ENCODE measurements at regions not wholly inside any gene's neighbourhood (a gene's known extent, or its start where the extent isn't known, plus 50 kb on each side); places are given as distances from the start of the nearest gene placed in this dataset.

GRCh38 chr11:98417256-98417755 is 603.4 kb upstream of the CNTN5 start:
- in situ Hi-C loops (cut with MboI; ENCODE audit: low sequenced_read_pairs), result no loop called here
- H3K36me3 ChIP-seq (ENCODE audit: control insufficient read depth, insufficient read depth, low read length), result no peaks in the 10 kb centered on the region

More at GRCh38 chr11:98417256-98417755, 603.4 kb upstream of the CNTN5 start:
- no peaks in the 10 kb centered on the region; the same call in 1 of the 2 replicates for H3K9me3 ChIP-seq (ENCODE audit: control insufficient read depth, insufficient read depth, low read length)
- H3K18ac ChIP-seq (ENCODE audit: low read depth, low read length), result no peak overlapping the region
- H2AK9ac ChIP-seq (replicated peaks; ENCODE audit: low read depth, low read length, poor library complexity), result no peak overlapping the region
- no peak overlapping the region for H2BK20ac ChIP-seq (ENCODE audit: low read depth, low read length)
- H3K4me1 ChIP-seq (ENCODE audit: control insufficient read depth, insufficient read depth, low read length), result no peaks in the 10 kb centered on the region
- no peak overlapping the region for H2BK120ac ChIP-seq (ENCODE audit: low read depth, low read length)
- BruUV-seq (replicated peaks), result no TSS peak
- H2BK15ac ChIP-seq (ENCODE audit: low read depth, low read length), result no peak overlapping the region
- no peak overlapping the region for H2AFZ ChIP-seq (replicated peaks; ENCODE audit: low read length, poor library complexity)
- H3K9me1 ChIP-seq (ENCODE audit: insufficient read depth, low read length), result no peaks in the 10 kb centered on the region
- ChIA-PET POLR2A (ENCODE audit: unreplicated experiment) (no interaction called here), CTCF (interaction anchor here (0.6 kb wide), 1 partner anchor 10 kb away, joined by 3 read pairs; no protein-coding TSS in a partner anchor)
- H3K4me3 ChIP-seq (ENCODE audit: insufficient read depth, low read depth, low read length), result no peak overlapping the region
- TF ChIP-seq USF2 (IDR thresholded peaks at IDR 0.05; ENCODE audit: low read depth, low read length), result no peak
- no peak for TF ChIP-seq RCOR1 (IDR thresholded peaks at IDR 0.05; ENCODE audit: insufficient replicate concordance, low read length)
- TF ChIP-seq MAZ (IDR thresholded peaks at IDR 0.05; ENCODE audit: borderline replicate concordance, low read depth, low read length), result no peak
- no peak for TF ChIP-seq FOS (IDR thresholded peaks at IDR 0.05; ENCODE audit: low read depth, low read length)
- no peak for TF ChIP-seq RAD21 (IDR thresholded peaks at IDR 0.05; ENCODE audit: low read length)
- no peak for TF ChIP-seq ELK1 (IDR thresholded peaks at IDR 0.05; ENCODE audit: borderline replicate concordance, low read depth, low read length)
- no peak for TF ChIP-seq CTCF (conservative IDR thresholded peaks at IDR 0.05; ENCODE audit: low read depth, low read length)
- TF ChIP-seq MAFK (IDR thresholded peaks at IDR 0.05; ENCODE audit: low read depth, low read length), result no peak
- no peak for TF ChIP-seq CHD1 (IDR thresholded peaks at IDR 0.05; ENCODE audit: low read depth, low read length)
- TF ChIP-seq SMC3 (IDR thresholded peaks at IDR 0.05; ENCODE audit: low read depth, low read length), result no peak
- TF ChIP-seq MXI1 (IDR thresholded peaks at IDR 0.05; ENCODE audit: borderline replicate concordance, low read depth, low read length), result no peak
- TF ChIP-seq NFE2L2 (IDR thresholded peaks at IDR 0.05; ENCODE audit: low read depth, low read length), result no peak
- no peak for TF ChIP-seq CEBPB (IDR thresholded peaks at IDR 0.05; ENCODE audit: low read depth, low read length)
- TF ChIP-seq RFX5 (IDR thresholded peaks at IDR 0.05; ENCODE audit: low read depth, low read length), result no peak
- TF ChIP-seq BHLHE40 (IDR thresholded peaks at IDR 0.05; ENCODE audit: low read depth, low read length), result no peak
- TF ChIP-seq POLR2A (IDR thresholded peaks at IDR 0.05; ENCODE audit: low read depth, low read length), result no peak
- no peak overlapping the region for H3K9ac ChIP-seq (ENCODE audit: low read depth, low read length)
- no CpG with 5 or more reads among the region's 3 CpGs for WGBS, 2 experiments (ENCODE audit: extremely low coverage in 2 of 2, insufficient read length in 1 of 2)
- no peak for DNase-seq
- H2BK5ac ChIP-seq (ENCODE audit: low read depth, low read length, poor library complexity, severe bottlenecking), result no peak overlapping the region
- H4K91ac ChIP-seq (ENCODE audit: insufficient read depth, low read depth, low read length), result no peak overlapping the region
- ATAC-seq (ENCODE audit: low read depth), result no peak
- no peak overlapping the region for H3K27ac ChIP-seq (ENCODE audit: insufficient read depth, low read length)
- no peak overlapping the region for H3K56ac ChIP-seq (ENCODE audit: extremely low read depth, insufficient read depth, low read length)
- no peaks in the 10 kb centered on the region for H3K27me3 ChIP-seq (ENCODE audit: control insufficient read depth, insufficient read depth, low read length)
- H3K79me1 ChIP-seq (ENCODE audit: low read depth in 1 of 2, low read length in 2 of 2), result no peaks in the 10 kb centered on the region
- H3K14ac ChIP-seq (replicated peaks; ENCODE audit: low read depth, low read length), result no peak overlapping the region
- H4K8ac ChIP-seq (ENCODE audit: low read depth in 2 of 2, low read length in 2 of 2), result no peak overlapping the region
- H3K23ac ChIP-seq (ENCODE audit: low read depth, low read length), result no peak overlapping the region
- dilution Hi-C loops (cut with HindIII; ENCODE audit: low sequenced_read_pairs, unreplicated experiment) (no loop called here), intact Hi-C loops (cut with micrococcal nuclease) (no loop called here)
- H3K4me2 ChIP-seq (ENCODE audit: low read depth, low read length), result no peak overlapping the region
- no peak overlapping the region for H4K5ac ChIP-seq (ENCODE audit: low read depth, low read length)
- no peak overlapping the region for H3K4ac ChIP-seq (ENCODE audit: low read depth, low read length)
- no peaks in the 10 kb centered on the region for H4K20me1 ChIP-seq (ENCODE audit: insufficient read depth, low read length)
- H2AK5ac ChIP-seq (ENCODE audit: low read depth, low read length), result no peak overlapping the region

All from IMR-90 (cell line).